HepG2 (cell line): ENCODE measurements at regions not wholly inside any gene's neighbourhood (a gene's known extent, or its start where the extent isn't known, plus 50 kb on each side); places are given as distances from the start of the nearest gene placed in this dataset.

ENCODE experiments used
- NR2F2 ChIP-seq: IDR thresholded peaks from 2 replicates; pipeline ENCODE4 v1.6.1; 2012; ENCODE audit warnings: low read depth, inconsistent platforms, borderline replicate concordance
- SP2 ChIP-seq: sonication (generic); formaldehyde crosslinking; IDR thresholded peaks from 2 replicates; pipeline ENCODE4 v1.5.1; 2020; ENCODE audit warnings: mild to moderate bottlenecking, missing genetic modification reagents

GRCh38 chr4:153884325-153884724 lies 95.4 kb upstream of the SFRP2 start:
- no peak for TF ChIP-seq NR2F2
- TF ChIP-seq SP2 = no peak
